ENCODE measurements at regions not wholly inside any gene's neighbourhood (a gene's known extent, or its start where the extent isn't known, plus 50 kb on each side); places are given as distances from the start of the nearest gene placed in this dataset.
"Not testable (repeated sequence)": the region's sequence is repeated elsewhere in the genome, so short reads cannot be mapped to it uniquely, and the experiment has no call there.

DNA sequence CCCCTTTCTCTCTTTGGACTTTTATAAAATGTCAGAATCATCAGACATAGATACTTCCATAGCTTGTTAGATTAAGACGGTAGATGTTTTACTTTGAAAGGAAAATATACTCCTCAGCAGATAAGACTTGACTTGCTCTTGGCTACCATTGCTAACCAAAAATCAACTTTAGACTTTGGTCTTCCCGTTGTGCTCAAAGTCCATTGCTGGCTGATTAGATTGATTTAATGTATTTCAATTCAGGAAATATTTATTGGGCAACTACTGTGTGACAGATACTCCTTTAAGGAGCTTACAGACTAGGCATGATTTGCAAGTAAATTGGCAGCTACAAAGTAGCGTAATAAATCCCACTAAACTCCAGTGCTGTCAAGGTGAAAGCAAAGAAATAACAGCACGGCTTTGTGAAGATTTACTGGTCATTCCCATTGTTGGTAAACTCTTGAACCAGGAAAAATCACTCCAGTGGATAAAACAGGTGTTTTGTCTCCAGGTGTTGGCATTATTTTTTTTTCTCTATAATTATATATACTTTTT is 95.7 kb upstream of the ARMC3 start:
- no peak overlapping the region for H3K4me3 ChIP-seq
- no peak for DNase-seq
- no peak overlapping the region for H3K27ac ChIP-seq
- H3K9me3 ChIP-seq: no peaks in the 10 kb centered on the region
- H3K4me1 ChIP-seq: peaks cover 0 to 8% (median 2%) of the 10 kb centered on the region in 4 donors
- 59 to 79% (median 63%) methylated on average over 4 of the region's 4 CpGs for WGBS, 5 donors
- intact Hi-C loops (cut with DNase I; ENCODE audit: low total_unique reads): no loop called here
- TF ChIP-seq, protein P1, sequence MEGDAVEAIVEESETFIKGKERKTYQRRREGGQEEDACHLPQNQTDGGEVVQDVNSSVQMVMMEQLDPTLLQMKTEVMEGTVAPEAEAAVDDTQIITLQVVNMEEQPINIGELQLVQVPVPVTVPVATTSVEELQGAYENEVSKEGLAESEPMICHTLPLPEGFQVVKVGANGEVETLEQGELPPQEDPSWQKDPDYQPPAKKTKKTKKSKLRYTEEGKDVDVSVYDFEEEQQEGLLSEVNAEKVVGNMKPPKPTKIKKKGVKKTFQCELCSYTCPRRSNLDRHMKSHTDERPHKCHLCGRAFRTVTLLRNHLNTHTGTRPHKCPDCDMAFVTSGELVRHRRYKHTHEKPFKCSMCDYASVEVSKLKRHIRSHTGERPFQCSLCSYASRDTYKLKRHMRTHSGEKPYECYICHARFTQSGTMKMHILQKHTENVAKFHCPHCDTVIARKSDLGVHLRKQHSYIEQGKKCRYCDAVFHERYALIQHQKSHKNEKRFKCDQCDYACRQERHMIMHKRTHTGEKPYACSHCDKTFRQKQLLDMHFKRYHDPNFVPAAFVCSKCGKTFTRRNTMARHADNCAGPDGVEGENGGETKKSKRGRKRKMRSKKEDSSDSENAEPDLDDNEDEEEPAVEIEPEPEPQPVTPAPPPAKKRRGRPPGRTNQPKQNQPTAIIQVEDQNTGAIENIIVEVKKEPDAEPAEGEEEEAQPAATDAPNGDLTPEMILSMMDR (IDR thresholded peaks at IDR 0.05): no peak
- TF ChIP-seq EP300 (IDR thresholded peaks at IDR 0.05): no peak
- no peaks in the 10 kb centered on the region for H3K27me3 ChIP-seq
- no peaks in the 10 kb centered on the region for H3K36me3 ChIP-seq

DNA sequence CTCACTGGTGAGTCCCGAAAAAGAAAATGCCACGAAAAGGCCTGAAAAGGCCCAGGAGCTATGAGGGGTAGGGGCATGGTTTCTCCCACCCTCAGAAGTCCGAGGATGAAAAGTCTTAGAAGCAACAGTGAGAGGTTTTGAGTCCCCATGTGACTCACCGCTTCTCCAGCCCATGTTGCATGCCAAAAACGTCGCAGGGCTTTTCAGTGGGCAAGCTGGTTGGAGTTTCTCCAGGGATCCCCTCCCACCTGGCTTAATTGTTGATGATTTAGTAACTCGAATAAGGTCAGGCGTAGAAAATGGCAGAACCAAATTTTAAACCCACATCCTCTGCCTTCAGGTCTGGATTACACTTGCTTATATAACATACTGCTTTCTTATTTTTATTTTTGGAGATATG is 96.3 kb upstream of the ARMC3 start:
- 74 to 92% (median 85%) methylated on average over 8 of the region's 8 CpGs for WGBS, 5 donors
- intact Hi-C loops (cut with DNase I; ENCODE audit: low total_unique reads): no loop called here
- Histone ChIP-seq H3K27ac (no peak overlapping the region), H3K27me3 (no peaks in the 10 kb centered on the region), H3K4me3 (no peak overlapping the region), H3K36me3 (no peaks in the 10 kb centered on the region), H3K9me3 (no peaks in the 10 kb centered on the region), H3K4me1 (peaks cover 0 to 8% (median 2%) of the 10 kb centered on the region in 4 donors)
- TF ChIP-seq POLR2AphosphoS5 (IDR thresholded peaks at IDR 0.05) (no peak), EP300 (IDR thresholded peaks at IDR 0.05) (no peak), POLR2A (IDR thresholded peaks at IDR 0.05) (no peak)
- TF ChIP-seq, protein P1 (IDR thresholded peaks at IDR 0.05): no peak
- DNase-seq: no peak

DNA sequence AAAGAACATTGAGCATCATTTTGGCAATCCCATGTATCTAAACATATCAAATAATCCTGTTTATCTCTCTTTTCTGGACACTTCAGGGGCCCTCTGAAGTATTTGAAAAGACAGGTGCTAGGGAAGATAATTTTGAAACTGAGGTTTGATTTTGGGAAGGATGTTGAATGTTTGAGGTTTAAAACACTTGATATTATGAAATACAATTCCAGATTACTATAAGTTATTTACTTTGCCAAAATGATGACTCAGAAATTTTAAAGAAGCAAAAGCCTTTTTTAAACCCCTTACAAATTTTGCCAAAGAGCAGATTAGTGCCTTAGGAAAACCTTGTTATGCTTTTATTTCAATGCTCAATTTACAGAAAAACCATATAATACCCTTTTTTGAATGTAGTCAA is 99.1 kb upstream of the ARMC3 start:
- DNase-seq; H3K36me3 ChIP-seq; H3K4me3 ChIP-seq; H3K9me3 ChIP-seq; H3K27ac ChIP-seq; H3K27me3 ChIP-seq; intact Hi-C loops (cut with DNase I; ENCODE audit: low total_unique reads); H3K4me1 ChIP-seq: not testable (repeated sequence)

DNA sequence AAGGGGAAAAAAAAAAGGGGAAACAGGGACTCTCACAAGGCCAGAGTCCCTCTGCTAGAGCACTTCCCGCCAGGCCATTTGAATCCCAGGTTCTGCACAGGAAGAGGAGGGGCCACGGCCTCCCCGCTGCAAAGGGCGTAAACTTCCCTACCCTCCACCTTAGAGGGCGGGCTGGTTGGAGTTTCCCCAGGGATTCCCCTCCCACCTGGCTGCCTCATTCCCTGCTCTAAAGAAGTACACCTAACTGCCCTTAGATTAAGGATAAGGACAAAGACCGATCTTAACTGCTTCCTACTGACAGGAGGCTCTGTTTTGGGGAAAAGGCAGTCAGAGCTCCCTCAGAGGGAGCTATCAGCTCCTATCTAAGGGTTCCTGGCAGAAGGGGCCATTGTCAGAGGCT is 102.0 kb upstream of the ARMC3 start:
- Histone ChIP-seq H3K27ac (no peak overlapping the region), H3K27me3 (no peaks in the 10 kb centered on the region), H3K36me3 (no peaks in the 10 kb centered on the region), H3K4me3 (no peak overlapping the region), H3K9me3 (no peaks in the 10 kb centered on the region), H3K4me1 (peaks cover 0 to 8% (median 2%) of the 10 kb centered on the region in 4 donors)
- DNase-seq: no peak
- TF ChIP-seq, protein P1 (IDR thresholded peaks at IDR 0.05): no peak
- WGBS, 5 donors: 79 to 90% (median 80%) methylated on average over 5 to 6 of the region's 6 CpGs
- intact Hi-C loops (cut with DNase I; ENCODE audit: low total_unique reads): no loop called here

DNA sequence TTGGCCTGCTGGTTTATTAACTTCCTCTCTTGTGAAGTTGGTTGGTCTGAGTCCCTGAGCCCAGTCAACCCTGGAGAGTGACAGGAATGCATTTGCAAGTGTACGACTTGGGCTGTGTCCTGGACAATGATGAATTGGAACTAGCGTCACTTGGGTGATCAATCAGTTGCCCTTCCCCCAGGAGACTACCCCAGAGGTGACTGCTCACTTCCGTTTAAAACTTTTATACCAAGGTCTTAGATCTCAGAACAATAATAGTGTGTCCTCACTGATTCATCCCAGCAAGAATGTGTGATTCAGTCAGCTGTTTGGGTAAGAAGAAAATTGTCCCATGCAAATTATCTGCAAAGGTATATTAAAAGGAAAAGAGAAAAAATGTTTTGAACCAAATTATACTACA is 102.9 kb upstream of the ARMC3 start:
- WGBS, 5 donors: 78 to 86% (median 82%) methylated on average over 3 of the region's 3 CpGs
- H3K4me3 ChIP-seq: no peak overlapping the region
- peaks cover 0 to 8% (median 2%) of the 10 kb centered on the region in 4 donors for H3K4me1 ChIP-seq
- no peaks in the 10 kb centered on the region for H3K27me3 ChIP-seq
- TF ChIP-seq, protein P1 (IDR thresholded peaks at IDR 0.05): no peak
- TF ChIP-seq EP300 (IDR thresholded peaks at IDR 0.05): no peak
- TF ChIP-seq POLR2AphosphoS5 (IDR thresholded peaks at IDR 0.05): no peak
- TF ChIP-seq POLR2A (IDR thresholded peaks at IDR 0.05): no peak
- no peaks in the 10 kb centered on the region for H3K9me3 ChIP-seq
- no peaks in the 10 kb centered on the region for H3K36me3 ChIP-seq
- no peak for DNase-seq
- intact Hi-C loops (cut with DNase I; ENCODE audit: low total_unique reads): no loop called here
- H3K27ac ChIP-seq: no peak overlapping the region

Data from stomach (tissue), 8 donors.